Cardiac septum (tissue), 1 donor: ENCODE measurements at regions not wholly inside any gene's neighbourhood (a gene's known extent, or its start where the extent isn't known, plus 50 kb on each side); places are given as distances from the start of the nearest gene placed in this dataset.

Experiments
- DNase-seq: peaks from one replicate; pipeline ENCODE4 v3.0.0-alpha.2; 2020; ENCODE audit warnings: low spot score
- intact Hi-C: fragments of 100-400 bp; cut with DNase I; formaldehyde crosslinking; loops from one replicate; pipeline ENCODE4 v1.14.0; 2022
- donor health status: DM: no; HTN: no; CAD: no.

- intact Hi-C loops = no loop called here
- DNase-seq = no peak
Measured at GRCh38 chr4:45985038-45985437, 138.8 kb downstream of the GABRG1 start.

- DNase-seq = no peak
- intact Hi-C loops = no loop called here
Measured at GRCh38 chr4:45971108-45971507, 152.7 kb downstream of the GABRG1 start.

GRCh38 chr4:45957353-45957752, 166.5 kb downstream of the GABRG1 start:
- no peak for DNase-seq
- intact Hi-C loops = no loop called here

- DNase-seq = no peak
- intact Hi-C loops = no loop called here
Measured at GRCh38 chr4:45954276-45954675, 169.6 kb downstream of the GABRG1 start.

GRCh38 chr4:45951153-45951552, 172.7 kb downstream of the GABRG1 start:
- intact Hi-C loops = no loop called here
- DNase-seq = no peak

GRCh38 chr4:45946699-45947098, 177.2 kb downstream of the GABRG1 start:
- DNase-seq = no peak
- intact Hi-C loops = no loop called here

GRCh38 chr4:45944000-45944399, 179.9 kb downstream of the GABRG1 start:
- no peak for DNase-seq
- intact Hi-C loops = no loop called here

- intact Hi-C loops = no loop called here
Measured at GRCh38 chr4:45939056-45939455, 184.8 kb downstream of the GABRG1 start.

GRCh38 chr4:45931154-45931553, 192.7 kb downstream of the GABRG1 start:
- DNase-seq = no peak
- intact Hi-C loops = no loop called here

More at GRCh38 chr4:45939056-45939455, 184.8 kb downstream of the GABRG1 start:
- DNase-seq = no peak

- DNase-seq = no peak
- intact Hi-C loops = no loop called here
Measured at GRCh38 chr4:45927641-45928040, 196.2 kb downstream of the GABRG1 start.

GRCh38 chr4:45925809-45926208, 198.0 kb downstream of the GABRG1 start:
- no peak for DNase-seq
- intact Hi-C loops = no loop called here

GRCh38 chr4:45920861-45921260, 203.0 kb downstream of the GABRG1 start:
- intact Hi-C loops = no loop called here
- no peak for DNase-seq

- no peak for DNase-seq
- intact Hi-C loops = no loop called here
Measured at GRCh38 chr4:45910511-45910910, 213.3 kb downstream of the GABRG1 start.

- DNase-seq = no peak
- intact Hi-C loops = no loop called here
Measured at GRCh38 chr4:45897946-45898585, 225.8 kb downstream of the GABRG1 start.

- intact Hi-C loops = no loop called here
- DNase-seq = no peak
Measured at GRCh38 chr4:45883421-45883820, 240.4 kb downstream of the GABRG1 start.

- intact Hi-C loops = no loop called here
- DNase-seq = no peak
Measured at GRCh38 chr4:45876235-45876890, 247.5 kb downstream of the GABRG1 start.

- no peak for DNase-seq
- intact Hi-C loops = no loop called here
Measured at GRCh38 chr4:45869184-45869583, 254.7 kb downstream of the GABRG1 start.

- intact Hi-C loops = no loop called here
- no peak for DNase-seq
Measured at GRCh38 chr4:45865781-45866180, 258.1 kb downstream of the GABRG1 start.

- no peak for DNase-seq
- intact Hi-C loops = no loop called here
Measured at GRCh38 chr4:45855857-45856256, 268.0 kb downstream of the GABRG1 start.

GRCh38 chr4:45846016-45846415, 277.8 kb downstream of the GABRG1 start:
- DNase-seq = no peak
- intact Hi-C loops = no loop called here

GRCh38 chr4:45841791-45842190, 282.1 kb downstream of the GABRG1 start:
- DNase-seq = no peak
- intact Hi-C loops = no loop called here

- DNase-seq = no peak
- intact Hi-C loops = no loop called here
Measured at GRCh38 chr4:45831692-45832091, 292.2 kb downstream of the GABRG1 start.
